PC-9 (cell line): ENCODE measurements at regions not wholly inside any gene's neighbourhood (a gene's known extent, or its start where the extent isn't known, plus 50 kb on each side); places are given as distances from the start of the nearest gene placed in this dataset.
A peak's percentile ranks its signal among the peaks of the same experiment; 100 is the strongest.

ENCODE experiments used
- BruUV-seq: library from RNA; stranded (reverse); fragments of 400-500 nt; replicated peaks from 2 replicates; lab custom pipeline; 2021; lab: Mats Ljungman, UMichigan
- CTCF ChIA-PET: fragments of 300-600 bp; sonication (Branson Sonifier 250); formaldehyde crosslinking; loops from one replicate; lab custom pipeline; 2022; ENCODE audit warnings: antibody characterized with exemption; lab: Charles Lee
- POLR2A ChIA-PET: fragments of 300-600 bp; sonication (Branson Sonifier 250); formaldehyde crosslinking; loops from one replicate; lab custom pipeline; 2022; ENCODE audit warnings: antibody characterized with exemption; ENCODE audit not compliant: unreplicated experiment; lab: Charles Lee
- DNase-seq, 2 experiments: peaks; one replicate each; pipeline versions ENCODE4 v3.0.0 to v3.0.0-alpha.2; 2015 to 2022; ENCODE audit warnings: mixed read lengths in 1 of 2
- H2AFZ ChIP-seq: fragments of 200-600 bp; sonication (generic); 2 replicates; pipeline ENCODE4 v1.8.1; 2017; ENCODE audit warnings: antibody characterized with exemption
- H3F3A ChIP-seq: fragments of 200-600 bp; sonication (generic); 2 replicates; pipeline ENCODE4 v1.8.1; 2017; ENCODE audit warnings: antibody characterized with exemption, mild to moderate bottlenecking, low read depth; ENCODE audit not compliant: insufficient read depth
- H3K27ac ChIP-seq: fragments of 200-600 bp; sonication (generic); 2 replicates; pipeline ENCODE4 v1.6.1; 2016; ENCODE audit warnings: mixed run types
- H3K27me3 ChIP-seq: fragments of 200-600 bp; sonication (generic); 2 replicates; pipeline ENCODE4 v1.6.1; 2016; ENCODE audit warnings: low read depth, mixed run types; ENCODE audit not compliant: insufficient read depth
- H3K36me3 ChIP-seq: fragments of 200-600 bp; sonication (generic); 2 replicates; pipeline ENCODE4 v1.6.1; 2016; ENCODE audit warnings: low read depth, mixed run types
- H3K4me1 ChIP-seq: fragments of 200-600 bp; sonication (generic); replicated peaks from 2 replicates; pipeline ENCODE4 v1.6.1; 2016; ENCODE audit warnings: mixed run types; ENCODE audit not compliant: insufficient read depth
- H3K4me2 ChIP-seq: fragments of 200-600 bp; sonication (generic); 2 replicates; pipeline ENCODE4 v1.6.1; 2017; ENCODE audit warnings: mixed run types
- H3K4me3 ChIP-seq: fragments of 200-600 bp; sonication (generic); 2 replicates; pipeline ENCODE4 v1.6.1; 2016; ENCODE audit warnings: mixed run types
- H3K79me2 ChIP-seq: fragments of 200-600 bp; sonication (generic); 2 replicates; pipeline ENCODE4 v1.6.1; 2017; ENCODE audit warnings: low read depth, mixed run types
- H3K9me2 ChIP-seq: fragments of 200-600 bp; sonication (generic); 2 replicates; pipeline ENCODE4 v1.8.1; 2017; ENCODE audit warnings: mild to moderate bottlenecking; ENCODE audit not compliant: insufficient read depth
- H3K9me3 ChIP-seq: fragments of 200-600 bp; sonication (generic); 2 replicates; pipeline ENCODE4 v1.8.1; 2016; ENCODE audit warnings: low read depth; ENCODE audit not compliant: insufficient read depth
- H4K20me1 ChIP-seq: fragments of 200-600 bp; sonication (generic); 2 replicates; pipeline ENCODE4 v1.8.1; 2017; ENCODE audit not compliant: insufficient read depth
- EZH2 ChIP-seq: fragments of 200-600 bp; sonication (generic); IDR thresholded peaks from 2 replicates; pipeline ENCODE4 v1.8.0; 2017; ENCODE audit warnings: antibody characterized with exemption, low read depth
- intact Hi-C: fragments of 100-400 bp; cut with micrococcal nuclease; formaldehyde crosslinking; loops from one replicate; pipeline ENCODE4 v1.10.0; 2022; ENCODE audit not compliant: unreplicated experiment
- TF ChIP-seq, protein P1 (sequence below): fragments of 200-600 bp; sonication (generic); conservative IDR thresholded peaks from 2 replicates; pipeline ENCODE4 v1.6.1; 2017; ENCODE audit warnings: mixed run types, antibody characterized with exemption, mild to moderate bottlenecking, moderate library complexity

- Histone ChIP-seq H2AFZ (no peak overlapping the region), H3K4me3 (no peak overlapping the region)
These were observed 133.4 kb downstream of the OR2B2 start for GRCh38 chr6:27778625-27779417.

GRCh38 chr6:27777614-27778355, 134.4 kb downstream of the OR2B2 start:
- no TSS peak for BruUV-seq
- Histone ChIP-seq H3K4me1 (peaks cover 6% of the 10 kb centered on the region), H2AFZ (peak overlapping the region; percentile 87), H4K20me1 (no peaks in the 10 kb centered on the region), H3K9me2 (no peaks in the 10 kb centered on the region), H3F3A (0 out of 2 replicates have a peak, but pooled peaks cover 4% of the 10 kb centered on the region), H3K27ac (no peak overlapping the region), H3K27me3 (no peaks in the 10 kb centered on the region), H3K4me2 (peak overlapping the region; percentile 73), H3K36me3 (no peaks in the 10 kb centered on the region), H3K4me3 (peak overlapping the region; percentile 52), H3K79me2 (no peaks in the 10 kb centered on the region), H3K9me3 (no peaks in the 10 kb centered on the region)
- ChIA-PET POLR2A (interaction anchor here (0.7 kb wide), 1 partner anchor 59 kb away, joined by 7 read pairs; no protein-coding TSS in a partner anchor), CTCF (interaction anchor here (0.7 kb wide), 1 partner anchor 47 kb away, joined by 9 read pairs; no protein-coding TSS in a partner anchor)
- intact Hi-C loops = no loop called here
- peak in 1 of 2 experiments; percentile 41 for DNase-seq
- TF ChIP-seq EZH2 = no peak
- TF ChIP-seq, protein P1, sequence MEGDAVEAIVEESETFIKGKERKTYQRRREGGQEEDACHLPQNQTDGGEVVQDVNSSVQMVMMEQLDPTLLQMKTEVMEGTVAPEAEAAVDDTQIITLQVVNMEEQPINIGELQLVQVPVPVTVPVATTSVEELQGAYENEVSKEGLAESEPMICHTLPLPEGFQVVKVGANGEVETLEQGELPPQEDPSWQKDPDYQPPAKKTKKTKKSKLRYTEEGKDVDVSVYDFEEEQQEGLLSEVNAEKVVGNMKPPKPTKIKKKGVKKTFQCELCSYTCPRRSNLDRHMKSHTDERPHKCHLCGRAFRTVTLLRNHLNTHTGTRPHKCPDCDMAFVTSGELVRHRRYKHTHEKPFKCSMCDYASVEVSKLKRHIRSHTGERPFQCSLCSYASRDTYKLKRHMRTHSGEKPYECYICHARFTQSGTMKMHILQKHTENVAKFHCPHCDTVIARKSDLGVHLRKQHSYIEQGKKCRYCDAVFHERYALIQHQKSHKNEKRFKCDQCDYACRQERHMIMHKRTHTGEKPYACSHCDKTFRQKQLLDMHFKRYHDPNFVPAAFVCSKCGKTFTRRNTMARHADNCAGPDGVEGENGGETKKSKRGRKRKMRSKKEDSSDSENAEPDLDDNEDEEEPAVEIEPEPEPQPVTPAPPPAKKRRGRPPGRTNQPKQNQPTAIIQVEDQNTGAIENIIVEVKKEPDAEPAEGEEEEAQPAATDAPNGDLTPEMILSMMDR = no peak

More at GRCh38 chr6:27778625-27779417, 133.4 kb downstream of the OR2B2 start:
- intact Hi-C loops = no loop called here
- CTCF ChIA-PET = no interaction called here
- H3K9me2 ChIP-seq = no peaks in the 10 kb centered on the region
- TF ChIP-seq, protein P1 = no peak
- TF ChIP-seq EZH2 = no peak
- no peak overlapping the region for H3K27ac ChIP-seq
- H3K36me3 ChIP-seq = no peaks in the 10 kb centered on the region
- POLR2A ChIA-PET = interaction anchor here (0.6 kb wide), 1 partner anchor 632 kb away, joined by 43 read pairs; a partner anchor contains a TSS
- H3K4me1 ChIP-seq = peaks cover 6% of the 10 kb centered on the region
- no peaks in the 10 kb centered on the region for H4K20me1 ChIP-seq
- no peaks in the 10 kb centered on the region for H3K27me3 ChIP-seq
- H3K79me2 ChIP-seq = no peaks in the 10 kb centered on the region
- no peak for DNase-seq
- BruUV-seq = no TSS peak
- 0 out of 2 replicates have a peak, but pooled peaks cover 4% of the 10 kb centered on the region for H3F3A ChIP-seq
- no peaks in the 10 kb centered on the region for H3K9me3 ChIP-seq
- H3K4me2 ChIP-seq = no peak overlapping the region

GRCh38 chr6:27777126-27777525, 135.1 kb downstream of the OR2B2 start:
- H3K9me3 ChIP-seq = no peaks in the 10 kb centered on the region
- no peaks in the 10 kb centered on the region for H4K20me1 ChIP-seq
- no peaks in the 10 kb centered on the region for H3K79me2 ChIP-seq
- intact Hi-C loops = no loop called here
- no peaks in the 10 kb centered on the region for H3K27me3 ChIP-seq
- no peaks in the 10 kb centered on the region for H3K9me2 ChIP-seq
- no peak for DNase-seq
- ChIA-PET CTCF (interaction anchor here (0.7 kb wide), 1 partner anchor 48 kb away, joined by 9 read pairs; no protein-coding TSS in a partner anchor), POLR2A (interaction anchor here (0.7 kb wide), 1 partner anchor 60 kb away, joined by 7 read pairs; no protein-coding TSS in a partner anchor)
- peak overlapping the region; percentile 87 for H2AFZ ChIP-seq
- H3F3A ChIP-seq = 0 out of 2 replicates have a peak, but pooled peaks cover 4% of the 10 kb centered on the region
- no peak for TF ChIP-seq EZH2
- TF ChIP-seq, protein P1 = no peak
- H3K4me2 ChIP-seq = peak overlapping the region; percentile 73
- no peaks in the 10 kb centered on the region for H3K36me3 ChIP-seq
- H3K4me3 ChIP-seq = peak overlapping the region; percentile 52
- H3K27ac ChIP-seq = no peak overlapping the region
- peaks cover 6% of the 10 kb centered on the region for H3K4me1 ChIP-seq
- no TSS peak for BruUV-seq
